Hematopoietic multipotent progenitor cell treated with erythropoietin and hydrocortisone succinate and interleukin-3 and kit ligand, for 6 days (in vitro differentiated cells): ENCODE measurements at regions not wholly inside any gene's neighbourhood (a gene's known extent, or its start where the extent isn't known, plus 50 kb on each side); places are given as distances from the start of the nearest gene placed in this dataset.
A peak's percentile ranks its signal among the peaks of the same experiment; 100 is the strongest.

ENCODE experiments used
- DNase-seq: peaks from one replicate; pipeline ENCODE4 v3.0.0-alpha.2; 2015

DNA sequence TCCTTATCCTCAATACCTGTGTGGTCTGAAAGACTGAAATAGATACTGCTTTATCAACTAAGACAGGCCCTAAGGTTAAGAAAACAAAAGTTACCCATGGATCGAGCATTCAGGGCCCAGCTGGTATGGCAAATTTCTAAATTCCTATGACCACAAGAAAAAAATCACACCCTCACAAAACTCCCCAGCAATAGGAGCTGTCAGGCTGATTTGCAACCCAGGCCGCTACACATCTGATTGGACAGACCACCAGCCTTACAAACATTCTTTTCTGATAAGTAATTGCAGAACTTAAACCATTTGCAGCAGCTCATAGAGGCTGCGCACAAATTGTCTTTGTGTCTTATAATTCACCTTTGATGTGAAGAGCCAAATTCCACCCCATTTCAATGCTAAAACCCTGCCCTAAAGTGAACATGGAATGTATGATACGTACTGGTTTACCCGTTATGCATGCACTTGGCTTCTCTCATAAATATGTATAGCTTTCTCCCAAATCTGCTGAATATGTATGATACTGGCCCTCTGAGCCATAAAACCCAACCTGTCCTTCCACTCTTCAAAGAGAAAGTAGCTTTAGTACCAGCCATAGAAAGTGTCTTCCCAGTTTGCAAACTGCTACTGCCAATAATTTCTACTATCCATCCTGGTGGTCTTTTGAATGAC, 842.5 kb downstream of the GRID1 start:
- DNase-seq: no peak

DNA sequence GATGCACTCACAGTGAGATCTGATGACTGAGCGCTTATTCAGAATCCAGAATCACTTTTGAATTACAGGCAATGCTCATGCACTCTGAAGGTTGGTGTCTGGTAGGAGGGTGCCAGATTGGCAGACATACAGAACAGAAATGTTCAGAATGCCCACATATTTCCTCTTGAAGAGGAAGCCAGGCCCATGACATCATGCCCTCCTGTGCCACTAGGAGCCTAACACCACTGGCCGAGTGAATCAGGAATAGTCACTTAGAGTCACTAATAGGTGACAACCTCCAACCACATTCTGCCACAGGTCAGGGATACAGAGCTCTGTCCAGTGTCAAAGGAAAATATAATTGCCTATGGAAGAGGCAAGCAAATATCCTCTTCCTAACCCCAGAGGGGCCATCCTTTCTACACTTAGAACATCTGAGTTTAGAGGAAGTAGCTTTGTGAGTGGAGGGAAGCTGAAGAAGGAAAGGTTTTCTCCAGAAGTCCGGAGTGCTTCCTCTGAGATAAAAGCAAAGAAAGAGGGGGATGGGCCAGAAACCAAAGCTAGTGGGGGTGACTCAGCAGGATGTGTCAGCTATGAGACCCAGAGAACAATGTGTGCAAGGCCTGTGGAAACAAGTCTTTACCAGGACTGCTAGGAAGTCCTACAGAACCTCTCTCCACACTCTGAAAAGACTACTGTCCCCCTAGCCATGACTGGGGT, 838.8 kb downstream of the GRID1 start:
- no peak for DNase-seq

DNA sequence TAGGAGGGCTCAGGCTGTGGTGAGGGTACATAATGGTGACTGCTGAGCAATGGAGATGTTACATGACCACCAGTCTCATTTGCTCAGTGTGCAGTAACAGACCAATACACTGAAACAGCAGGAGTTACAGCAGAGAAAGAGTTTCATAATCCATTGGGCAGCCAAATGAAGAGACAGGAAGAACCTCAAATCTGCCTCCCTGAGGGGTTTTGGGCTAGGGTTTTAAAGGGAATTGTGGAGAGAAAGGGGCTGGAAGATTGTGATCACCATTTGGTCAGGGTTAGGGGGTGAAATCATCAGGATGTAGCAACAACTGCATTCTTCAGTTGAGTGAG, 838.3 kb downstream of the GRID1 start:
- DNase-seq: no peak

GRCh38 chr10:85531706-85532105, 834.9 kb downstream of the GRID1 start:
- no peak for DNase-seq

DNA sequence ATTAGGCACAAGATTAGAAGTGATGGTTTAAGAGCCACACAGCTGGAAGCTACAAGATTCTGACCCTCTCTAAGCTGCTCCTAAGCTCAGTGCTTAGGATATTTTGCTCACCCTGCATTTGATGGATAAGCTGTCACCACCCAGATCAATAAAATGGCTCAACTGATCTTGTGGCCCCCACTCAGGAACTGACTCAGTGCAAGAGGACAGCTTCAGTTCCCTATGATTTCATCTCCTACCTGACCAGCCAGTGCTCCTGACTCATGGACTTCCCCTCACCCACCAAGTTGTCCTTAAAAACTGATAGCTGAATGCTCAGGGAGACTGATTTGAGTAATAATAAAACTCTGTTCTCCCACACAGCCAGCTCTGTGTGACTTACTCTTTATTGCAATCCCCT, 833.8 kb downstream of the GRID1 start:
- DNase-seq: no peak

- no peak for DNase-seq
Measured at GRCh38 chr10:85535926-85536325, 830.7 kb downstream of the GRID1 start.

DNA sequence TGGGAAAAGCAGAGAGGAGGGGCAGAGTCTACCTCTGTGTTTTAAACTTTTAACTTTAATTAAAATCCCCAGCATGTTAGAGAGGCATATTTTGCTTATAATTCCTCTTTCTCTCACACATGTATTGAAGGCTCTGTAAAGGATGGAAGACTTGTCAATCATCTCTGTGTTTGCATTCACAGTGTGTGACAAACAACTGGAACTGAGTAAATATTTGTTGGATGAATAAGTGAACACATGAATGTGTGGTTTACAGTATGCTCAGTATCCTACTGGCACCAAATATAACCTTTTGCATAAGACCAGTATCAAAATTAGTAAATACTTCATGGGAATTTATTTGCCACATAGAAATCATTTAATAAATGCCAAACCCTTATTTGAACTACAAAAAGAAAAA, 829.0 kb downstream of the GRID1 start:
- DNase-seq: no peak

GRCh38 chr10:85538601-85539000, 828.0 kb downstream of the GRID1 start:
- DNase-seq: no peak

DNA sequence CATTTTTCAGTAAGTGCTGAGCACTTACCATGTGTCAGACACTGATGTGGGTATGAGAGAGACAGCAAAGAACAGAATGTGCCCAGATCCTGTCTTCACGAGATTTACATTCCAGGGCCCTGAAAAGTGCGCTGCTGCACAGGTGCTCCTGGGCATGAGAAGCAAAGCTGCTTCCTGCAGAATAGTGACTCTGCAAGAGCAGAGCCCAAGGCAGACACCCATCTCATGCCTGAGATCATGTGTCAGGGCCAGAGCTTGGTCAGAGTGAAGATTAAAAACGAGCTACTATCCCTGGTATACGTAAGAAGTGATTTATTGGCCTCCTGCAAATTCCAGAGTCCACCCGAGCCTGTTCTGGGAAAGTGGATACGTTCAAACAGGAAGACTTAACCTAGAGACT, 824.4 kb downstream of the GRID1 start:
- no peak for DNase-seq

GRCh38 chr10:85542936-85543730, 823.5 kb downstream of the GRID1 start:
- DNase-seq: no peak

DNA sequence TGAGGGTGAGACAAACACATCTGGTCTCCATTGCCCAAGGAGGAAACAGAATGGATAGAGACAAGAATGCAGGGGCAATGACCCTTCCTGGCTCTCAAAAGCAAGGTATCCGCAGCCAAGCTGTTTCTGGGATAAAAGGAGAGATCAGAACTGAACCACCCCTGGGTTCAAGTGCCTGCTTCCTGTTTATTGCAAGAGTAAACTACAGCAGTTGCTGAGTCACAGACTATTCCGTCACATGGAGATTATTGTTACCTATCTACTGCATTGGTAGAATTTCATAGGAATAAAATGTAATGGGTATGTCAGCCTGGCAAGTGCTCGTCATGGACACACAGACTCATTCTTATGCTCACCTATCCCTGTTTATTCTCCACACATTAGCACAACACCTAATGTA, 821.6 kb downstream of the GRID1 start:
- no peak for DNase-seq

GRCh38 chr10:85545874-85546273, 820.7 kb downstream of the GRID1 start:
- no peak for DNase-seq

DNA sequence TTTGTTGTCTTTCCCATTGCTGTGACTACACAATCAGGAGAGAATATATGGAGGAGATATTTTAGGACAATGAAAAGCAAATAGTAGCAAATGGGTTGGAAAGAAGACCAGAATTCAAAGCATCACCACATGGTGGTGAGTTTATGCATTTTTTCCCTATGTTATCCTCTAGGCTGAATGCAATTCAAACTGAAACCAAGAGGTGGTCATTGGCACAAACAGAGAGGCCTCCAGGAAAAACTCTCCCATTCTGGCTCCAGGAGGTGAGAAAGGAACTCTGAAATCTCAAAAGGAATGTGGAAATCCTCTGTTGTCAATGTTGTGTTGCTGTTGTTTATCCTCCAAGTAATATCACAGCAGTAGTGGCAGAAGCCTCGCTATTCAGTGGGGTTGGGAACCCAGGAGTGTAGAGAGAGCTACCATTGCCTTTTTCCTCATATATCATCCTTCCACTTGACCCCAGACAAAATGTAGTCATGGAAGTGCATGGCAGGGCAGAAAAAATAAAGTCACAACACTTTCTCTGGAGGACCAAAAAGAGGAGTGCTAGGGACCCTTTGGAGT, 819.1 kb downstream of the GRID1 start:
- DNase-seq: no peak

DNA sequence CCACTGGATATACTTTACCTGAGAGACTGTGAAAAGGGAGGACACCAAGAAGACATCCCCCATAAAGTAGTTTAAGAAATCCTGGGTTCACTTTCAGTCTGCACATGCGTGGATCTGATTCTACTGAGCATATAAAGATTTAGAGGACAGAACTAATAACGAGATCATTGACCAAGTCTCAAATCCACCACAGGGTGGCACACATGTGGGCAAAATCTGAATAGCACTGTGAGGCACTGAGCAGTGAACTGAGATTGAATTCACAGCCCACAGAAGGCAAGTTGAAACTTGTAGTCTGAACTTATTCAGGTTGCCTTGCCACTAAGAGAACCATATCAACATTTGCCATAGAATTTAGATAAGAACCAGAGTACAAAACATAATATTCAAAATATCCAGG, 818.6 kb downstream of the GRID1 start:
- DNase-seq: peak; percentile 9
